A673 (cell line): ENCODE measurements at regions not wholly inside any gene's neighbourhood (a gene's known extent, or its start where the extent isn't known, plus 50 kb on each side); places are given as distances from the start of the nearest gene placed in this dataset.

Experiments
- CTCF ChIP-seq: fragments of 300-800, 200-600 bp; sonication (generic); conservative IDR thresholded peaks from 2 replicates; pipeline ENCODE4 v1.5.1; 2017; ENCODE audit warnings: low read depth, mild to moderate bottlenecking, antibody characterized with exemption, low read length, moderate library complexity, mixed read lengths
- EZH2 ChIP-seq: fragments of 200-600 bp; sonication (generic); IDR thresholded peaks from 2 replicates; pipeline ENCODE4 v1.6.1; 2017; ENCODE audit warnings: borderline replicate concordance, low read depth, mild to moderate bottlenecking, mixed read lengths, antibody characterized with exemption, low read length; ENCODE audit not compliant: poor library complexity, severe bottlenecking

GRCh38 chr1:22223176-22223575 lies 80.3 kb upstream of the WNT4 start:
- TF ChIP-seq CTCF (no peak), EZH2 (no peak)
